Type B pancreatic cell (in vitro differentiated cells): ENCODE measurements at regions not wholly inside any gene's neighbourhood (a gene's known extent, or its start where the extent isn't known, plus 50 kb on each side); places are given as distances from the start of the nearest gene placed in this dataset.
"Not testable (repeated sequence)": the region's sequence is repeated elsewhere in the genome, so short reads cannot be mapped to it uniquely, and the experiment has no call there.

Experiments used
- DNase-seq: peaks from one replicate; pipeline ENCODE4 v3.0.0; 2021; ENCODE audit warnings: mixed read lengths; ENCODE audit not compliant: unreplicated experiment; ENCODE audit errors: extremely low spot score
- H3K27ac Mint-ChIP-seq: 2 replicates; pipeline ENCODE4 v1.8.0; 2021; ENCODE audit warnings: mild to moderate bottlenecking, mixed read lengths
- H3K27me3 Mint-ChIP-seq: 2 replicates; pipeline ENCODE4 v1.8.0; 2021; ENCODE audit warnings: mixed read lengths
- H3K36me3 Mint-ChIP-seq: 2 replicates; pipeline ENCODE4 v1.8.0; 2021; ENCODE audit warnings: mixed read lengths
- H3K4me1 Mint-ChIP-seq: one replicate; pipeline ENCODE4 v1.8.0; 2021; ENCODE audit warnings: mixed read lengths; ENCODE audit not compliant: unreplicated experiment
- H3K4me3 Mint-ChIP-seq: 2 replicates; pipeline ENCODE4 v1.8.0; 2021; ENCODE audit warnings: mild to moderate bottlenecking, mixed read lengths
- H3K9me3 Mint-ChIP-seq: 2 replicates; pipeline ENCODE4 v1.8.0; 2021; ENCODE audit warnings: mixed read lengths
- TF ChIP-seq, protein P1 (sequence below): fragments of 200-600 bp; sonication (generic); conservative IDR thresholded peaks from 2 replicates; pipeline ENCODE4 v1.5.0; 2021; ENCODE audit warnings: antibody characterized with exemption, mild to moderate bottlenecking

DNA sequence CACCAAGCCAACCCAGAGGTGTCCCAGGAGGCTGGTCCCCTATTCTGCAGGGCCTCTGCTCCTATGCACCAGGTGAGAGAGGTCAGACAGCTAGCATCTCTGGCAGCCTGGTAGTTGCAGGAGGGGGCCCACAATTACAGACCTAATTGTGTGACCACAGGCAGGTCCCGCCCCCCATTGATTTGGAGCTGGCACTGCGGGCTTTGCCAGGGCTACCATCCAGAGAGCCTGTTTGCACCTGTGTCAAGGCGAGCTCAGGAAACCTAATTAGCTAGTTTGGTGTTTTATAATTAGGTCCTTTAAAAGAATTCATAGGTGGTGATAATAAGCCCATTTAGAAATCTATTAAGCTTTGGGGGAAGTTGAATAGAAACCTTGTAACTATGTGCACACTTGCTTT, 90.2 kb downstream of the MRM1 start:
- H3K27me3 Mint-ChIP-seq, result peaks cover 76% of the 10 kb centered on the region
- DNase-seq, result no peak
- TF ChIP-seq, protein P1, sequence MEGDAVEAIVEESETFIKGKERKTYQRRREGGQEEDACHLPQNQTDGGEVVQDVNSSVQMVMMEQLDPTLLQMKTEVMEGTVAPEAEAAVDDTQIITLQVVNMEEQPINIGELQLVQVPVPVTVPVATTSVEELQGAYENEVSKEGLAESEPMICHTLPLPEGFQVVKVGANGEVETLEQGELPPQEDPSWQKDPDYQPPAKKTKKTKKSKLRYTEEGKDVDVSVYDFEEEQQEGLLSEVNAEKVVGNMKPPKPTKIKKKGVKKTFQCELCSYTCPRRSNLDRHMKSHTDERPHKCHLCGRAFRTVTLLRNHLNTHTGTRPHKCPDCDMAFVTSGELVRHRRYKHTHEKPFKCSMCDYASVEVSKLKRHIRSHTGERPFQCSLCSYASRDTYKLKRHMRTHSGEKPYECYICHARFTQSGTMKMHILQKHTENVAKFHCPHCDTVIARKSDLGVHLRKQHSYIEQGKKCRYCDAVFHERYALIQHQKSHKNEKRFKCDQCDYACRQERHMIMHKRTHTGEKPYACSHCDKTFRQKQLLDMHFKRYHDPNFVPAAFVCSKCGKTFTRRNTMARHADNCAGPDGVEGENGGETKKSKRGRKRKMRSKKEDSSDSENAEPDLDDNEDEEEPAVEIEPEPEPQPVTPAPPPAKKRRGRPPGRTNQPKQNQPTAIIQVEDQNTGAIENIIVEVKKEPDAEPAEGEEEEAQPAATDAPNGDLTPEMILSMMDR, result no peak
- no peak overlapping the region for H3K27ac Mint-ChIP-seq
- no peaks in the 10 kb centered on the region for H3K4me1 Mint-ChIP-seq
- H3K4me3 Mint-ChIP-seq, result no peak overlapping the region
- no peaks in the 10 kb centered on the region for H3K9me3 Mint-ChIP-seq
- H3K36me3 Mint-ChIP-seq, result no peaks in the 10 kb centered on the region

DNA sequence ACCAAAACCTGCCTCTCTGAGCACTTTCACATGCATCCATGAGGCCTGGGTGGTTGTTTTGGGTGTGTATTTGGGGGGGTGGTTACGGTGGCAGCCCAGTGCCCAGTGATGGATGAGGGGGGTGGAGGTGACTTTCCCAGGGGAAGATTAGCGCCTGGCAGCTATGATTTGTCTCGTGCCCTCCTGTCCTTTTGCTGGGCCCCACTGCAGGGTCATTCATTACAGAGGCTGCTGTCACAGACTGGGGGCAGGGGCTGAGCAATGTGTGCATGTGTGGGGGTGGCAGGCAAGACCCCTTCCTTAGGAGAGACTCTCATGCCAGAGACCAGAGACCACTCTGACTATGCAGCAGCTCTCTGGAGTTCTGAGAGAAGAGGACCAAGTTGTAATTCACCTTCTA, 93.7 kb downstream of the MRM1 start:
- Mint-ChIP-seq H3K36me3 (no peaks in the 10 kb centered on the region), H3K4me1 (no peaks in the 10 kb centered on the region), H3K27me3 (peaks cover 83% of the 10 kb centered on the region)

DNA sequence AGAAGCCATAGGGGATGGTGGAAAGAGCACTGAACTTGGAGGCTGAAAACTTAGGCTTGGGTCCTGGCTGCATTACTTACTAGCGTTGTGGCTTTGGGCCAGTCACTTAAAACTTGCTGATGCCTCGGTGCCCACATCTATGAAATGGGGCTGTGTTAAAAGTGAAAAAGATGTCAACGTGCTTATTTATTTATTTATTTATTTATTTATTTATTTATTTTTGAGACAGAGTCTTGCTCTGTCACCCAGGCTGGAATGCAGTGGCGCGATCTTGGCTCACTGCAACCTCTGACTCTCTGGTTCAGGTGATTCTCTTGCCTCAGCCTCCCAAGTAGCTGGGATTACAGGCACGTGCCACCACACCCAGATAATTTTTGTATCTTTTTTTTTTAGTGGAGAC, 94.3 kb downstream of the MRM1 start:
- not testable (repeated sequence) for H3K4me3 Mint-ChIP-seq, DNase-seq, H3K4me1 Mint-ChIP-seq, H3K36me3 Mint-ChIP-seq, H3K9me3 Mint-ChIP-seq, H3K27ac Mint-ChIP-seq
- peaks cover 79% of the 10 kb centered on the region for H3K27me3 Mint-ChIP-seq

More for the DNA sequence above, 93.7 kb downstream of the MRM1 start:
- no peak for DNase-seq
- no peak overlapping the region for H3K27ac Mint-ChIP-seq
- TF ChIP-seq, protein P1, result no peak
- no peak overlapping the region for H3K4me3 Mint-ChIP-seq
- H3K9me3 Mint-ChIP-seq, result no peaks in the 10 kb centered on the region

DNA sequence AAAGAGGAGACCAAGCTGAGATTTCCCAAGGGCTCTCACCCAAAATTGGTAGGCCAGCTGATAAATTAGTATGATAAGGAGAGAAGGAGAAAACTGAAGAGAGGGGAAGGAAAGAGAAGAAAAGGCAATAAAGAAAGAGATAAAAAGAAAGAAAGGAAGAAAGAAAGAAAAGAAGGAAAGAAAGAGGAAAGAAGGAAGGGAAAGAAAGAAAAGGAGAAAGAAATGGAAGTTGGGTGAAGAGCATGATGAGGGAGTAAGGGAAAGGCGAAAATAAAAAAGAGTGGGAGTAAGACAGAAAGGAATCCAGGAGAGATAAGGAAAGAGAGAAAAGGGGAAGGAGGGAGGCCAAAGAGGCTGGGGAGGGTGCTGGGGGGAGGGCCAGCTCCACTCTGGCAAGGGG, 95.4 kb downstream of the MRM1 start:
- Mint-ChIP-seq H3K4me3 (no peak overlapping the region), H3K9me3 (no peaks in the 10 kb centered on the region), H3K27ac (no peak overlapping the region), H3K27me3 (peaks cover 81% of the 10 kb centered on the region), H3K36me3 (no peaks in the 10 kb centered on the region), H3K4me1 (no peaks in the 10 kb centered on the region)
- DNase-seq, result no peak
- TF ChIP-seq, protein P1, result no peak

DNA sequence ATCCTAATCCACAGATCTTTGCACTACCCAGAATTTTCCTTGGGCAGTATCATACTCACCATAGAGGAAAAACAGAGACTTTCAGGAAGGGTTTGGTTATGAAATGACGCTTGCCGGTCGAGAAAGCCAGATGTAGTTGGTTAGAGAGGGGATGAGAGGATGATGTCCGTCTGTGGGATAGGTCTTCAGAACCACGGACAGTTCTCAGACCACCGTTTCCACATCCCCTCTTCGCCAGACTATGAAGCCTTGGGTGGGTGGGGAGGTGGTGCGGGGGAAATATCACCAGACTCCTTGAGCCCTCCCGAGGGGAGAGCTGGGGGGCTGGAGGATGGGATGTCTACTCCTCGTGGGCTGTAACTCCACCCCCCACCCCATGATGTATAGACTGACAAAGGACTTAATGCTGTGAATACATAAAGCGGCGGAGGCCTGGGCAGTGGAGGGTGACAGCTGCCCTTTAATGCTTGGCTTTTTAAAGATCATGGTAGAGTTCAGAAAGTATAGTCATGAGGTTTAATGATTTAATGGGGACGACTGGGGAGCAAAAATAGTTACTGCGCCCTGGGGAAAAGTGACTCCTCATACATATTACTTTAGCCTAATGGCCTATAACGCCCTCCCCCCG, 96.6 kb downstream of the MRM1 start:
- Mint-ChIP-seq H3K27me3 (peaks cover 79% of the 10 kb centered on the region), H3K4me3 (no peak overlapping the region), H3K27ac (no peak overlapping the region), H3K4me1 (no peaks in the 10 kb centered on the region), H3K36me3 (no peaks in the 10 kb centered on the region), H3K9me3 (no peaks in the 10 kb centered on the region)
- TF ChIP-seq, protein P1, result no peak
- DNase-seq, result no peak

DNA sequence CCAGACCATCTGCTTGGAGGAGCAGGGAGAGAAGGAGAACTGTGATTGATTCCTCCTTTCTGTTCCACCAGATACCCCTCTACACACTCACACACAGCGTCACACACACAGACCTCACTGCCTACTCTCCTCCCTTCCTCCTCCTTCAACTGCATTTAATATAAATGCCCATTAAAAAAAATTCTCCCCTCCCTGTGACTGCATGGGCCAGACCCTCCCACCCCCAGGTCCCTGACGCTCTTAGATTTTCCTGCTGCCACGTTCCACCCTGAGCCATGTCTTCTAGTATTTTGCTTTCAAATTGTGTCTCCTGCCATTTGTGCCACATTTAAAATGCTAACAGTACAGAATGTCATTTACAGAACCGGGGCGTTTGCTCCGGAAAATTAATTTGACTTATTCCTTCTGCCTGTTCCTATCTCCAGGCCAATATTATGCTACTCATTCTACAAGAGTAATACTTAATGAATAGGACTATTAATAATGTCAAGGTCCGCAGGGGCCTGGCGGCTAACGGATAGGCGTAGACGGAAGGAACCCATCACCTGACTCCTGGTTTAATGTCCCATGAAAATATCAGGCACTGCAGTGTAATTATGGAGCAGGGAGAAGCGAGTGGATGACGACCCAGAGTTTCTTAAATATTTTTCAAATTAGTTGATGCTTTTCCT, 100.2 kb downstream of the MRM1 start:
- H3K4me1 Mint-ChIP-seq, result no peaks in the 10 kb centered on the region
- H3K27ac Mint-ChIP-seq, result no peak overlapping the region
- H3K9me3 Mint-ChIP-seq, result no peaks in the 10 kb centered on the region
- H3K4me3 Mint-ChIP-seq, result no peak overlapping the region
- TF ChIP-seq, protein P1, result no peak
- no peak for DNase-seq
- H3K36me3 Mint-ChIP-seq, result no peaks in the 10 kb centered on the region
- H3K27me3 Mint-ChIP-seq, result peaks cover 86% of the 10 kb centered on the region
